H1 (cell line): ENCODE measurements at regions not wholly inside any gene's neighbourhood (a gene's known extent, or its start where the extent isn't known, plus 50 kb on each side); places are given as distances from the start of the nearest gene placed in this dataset.

Source experiments
- CTCF ChIA-PET: fragments of 300-600 bp; sonication (Branson Sonifier 250); formaldehyde crosslinking; loops from one replicate; lab custom pipeline; 2021; ENCODE audit not compliant: partially characterized antibody; lab: Charles Lee
- POLR2A ChIA-PET: fragments of 300-600 bp; sonication (Branson Sonifier 250); formaldehyde crosslinking; loops from one replicate; lab custom pipeline; 2021; ENCODE audit warnings: inconsistent platforms; ENCODE audit not compliant: partially characterized antibody; lab: Charles Lee
- DNase-seq, 2 experiments: peaks; one replicate each; pipeline versions ENCODE4 v3.0.0 to v3.0.0-alpha.2; 2010 to 2022; ENCODE audit warnings: low spot score in 2 of 2, low read depth in 1 of 2, mixed read lengths in 1 of 2
- FAIRE-seq: peaks from 2 replicates; lab custom pipeline; 2011; peaks lifted over from hg19 to GRCh38; lab: Jason Lieb, UNC
- H2AFZ ChIP-seq: 2 replicates; pipeline ENCODE4 v1.8.1; 2012; ENCODE audit warnings: low read length, inconsistent platforms
- H2AK5ac ChIP-seq: 2 replicates; pipeline ENCODE4 v1.6.1; 2013; ENCODE audit warnings: low read depth, low read length
- H2BK120ac ChIP-seq: replicated peaks from 2 replicates; pipeline ENCODE3; 2013; ENCODE audit warnings: low read depth, low read length, inconsistent platforms
- H2BK12ac ChIP-seq: 2 replicates; pipeline ENCODE4 v1.6.1; 2013; ENCODE audit warnings: low read depth, low read length
- H2BK15ac ChIP-seq: 2 replicates; pipeline ENCODE4 v1.6.1; 2013; ENCODE audit warnings: low read length
- H2BK20ac ChIP-seq: 2 replicates; pipeline ENCODE4 v1.6.1; 2013; ENCODE audit warnings: low read length
- H2BK5ac ChIP-seq: 2 replicates; pipeline ENCODE4 v1.6.1; 2013; ENCODE audit warnings: low read depth, low read length
- H3K14ac ChIP-seq: 2 replicates; pipeline ENCODE4 v1.6.1; 2013; ENCODE audit warnings: inconsistent platforms; ENCODE audit not compliant: insufficient read length
- H3K18ac ChIP-seq: 2 replicates; pipeline ENCODE4 v1.6.1; 2013; ENCODE audit warnings: low read length; ENCODE audit errors: extremely low read depth
- H3K23ac ChIP-seq: 2 replicates; pipeline ENCODE4 v1.6.1; 2013; ENCODE audit warnings: inconsistent platforms; ENCODE audit not compliant: insufficient read length
- H3K23me2 ChIP-seq: 2 replicates; pipeline ENCODE4 v1.6.1; 2013; ENCODE audit warnings: low read depth, low read length
- H3K27ac ChIP-seq: 2 replicates; pipeline ENCODE4 v1.6.1; 2011; ENCODE audit warnings: low read depth, low read length, inconsistent platforms
- H3K27me3 ChIP-seq, 4 experiments: replicated peaks in 1 of 4; 1 replicate in 1 of 4; 2 replicates in 3 of 4; pipeline versions ENCODE4 v1.6.1 to v1.8.1; 2011 to 2013; ENCODE audit warnings: low read length in 3 of 4, mild to moderate bottlenecking in 3 of 4, inconsistent platforms in 2 of 4, mixed read lengths in 2 of 4, moderate library complexity in 1 of 4; ENCODE audit not compliant: control insufficient read depth in 3 of 4, insufficient read depth in 3 of 4; ENCODE audit errors: extremely low read depth in 1 of 4
- H3K36me3 ChIP-seq, 4 experiments: 2 replicates each; pipeline versions ENCODE4 v1.6.1 to v1.8.1; 2011 to 2013; ENCODE audit warnings: mild to moderate bottlenecking in 4 of 4, low read length in 3 of 4, moderate library complexity in 2 of 4, control low read depth in 1 of 4, inconsistent platforms in 1 of 4; ENCODE audit not compliant: insufficient read depth in 4 of 4, control insufficient read depth in 2 of 4
- H3K4ac ChIP-seq: replicated peaks from 2 replicates; pipeline ENCODE3; 2013; ENCODE audit warnings: low read length, low read depth, mixed read lengths, inconsistent platforms; ENCODE audit not compliant: insufficient read length
- H3K4me1 ChIP-seq, 4 experiments: replicated peaks in 1 of 4; 1 replicate in 1 of 4; 2 replicates in 3 of 4; pipeline versions ENCODE4 v1.6.1 to v1.8.1; 2011 to 2013; ENCODE audit warnings: low read length in 3 of 4, inconsistent platforms in 2 of 4, mixed read lengths in 1 of 4; ENCODE audit not compliant: insufficient read depth in 4 of 4, control insufficient read depth in 3 of 4
- H3K4me2 ChIP-seq, 2 experiments: 2 replicates each; pipeline versions ENCODE4 v1.6.1 to v1.8.1; 2011 to 2013; ENCODE audit warnings: low read depth in 2 of 2, low read length in 2 of 2, control low read depth in 1 of 2, inconsistent platforms in 1 of 2, mild to moderate bottlenecking in 1 of 2; ENCODE audit not compliant: insufficient read depth in 1 of 2
- H3K4me3 ChIP-seq, 4 experiments: fragments of 200-600, 300-600 bp in 1 of 4; sonication (generic), shearing (Covaris generic), sonication (Bioruptor Twin) in 1 of 4; 2 replicates each; pipeline versions ENCODE4 v1.5.1 to v1.8.1; 2011 to 2016; ENCODE audit warnings: low read length in 4 of 4, low read depth in 3 of 4, control low read depth in 2 of 4, inconsistent platforms in 2 of 4, mild to moderate bottlenecking in 2 of 4, mixed read lengths in 1 of 4, moderate library complexity in 1 of 4; ENCODE audit not compliant: insufficient read depth in 2 of 4; ENCODE audit errors: extremely low read depth in 1 of 4
- H3K56ac ChIP-seq: replicated peaks from 2 replicates; pipeline ENCODE3; 2013; ENCODE audit warnings: low read depth, mild to moderate bottlenecking, mixed read lengths, low read length, inconsistent platforms; ENCODE audit not compliant: insufficient read length
- H3K79me1 ChIP-seq: 2 replicates; pipeline ENCODE4 v1.6.1; 2013; ENCODE audit warnings: low read depth, low read length, control low read depth
- H3K79me2 ChIP-seq, 2 experiments: 2 replicates each; pipeline versions ENCODE4 v1.6.1 to v1.8.1; 2012 to 2013; ENCODE audit warnings: low read length in 2 of 2, mild to moderate bottlenecking in 2 of 2, inconsistent platforms in 1 of 2; ENCODE audit not compliant: insufficient read depth in 2 of 2, control insufficient read depth in 1 of 2
- H3K9ac ChIP-seq, 4 experiments: replicated peaks in 1 of 4; 1 replicate in 1 of 4; 2 replicates in 3 of 4; pipeline versions ENCODE4 v1.6.1 to v1.8.1; 2011 to 2013; ENCODE audit warnings: low read depth in 3 of 4, low read length in 3 of 4, control low read depth in 2 of 4, mild to moderate bottlenecking in 2 of 4, moderate library complexity in 2 of 4, inconsistent platforms in 1 of 4; ENCODE audit errors: extremely low read depth in 1 of 4
- H3K9me3 ChIP-seq, 2 experiments: 2 replicates each; pipeline versions ENCODE4 v1.6.1 to v1.8.1; 2012 to 2013; ENCODE audit warnings: mild to moderate bottlenecking in 2 of 2, moderate library complexity in 2 of 2, control low read depth in 1 of 2, inconsistent platforms in 1 of 2, low read depth in 1 of 2, low read length in 1 of 2, mixed read lengths in 1 of 2; ENCODE audit not compliant: insufficient read depth in 2 of 2
- H4K20me1 ChIP-seq, 2 experiments: replicated peaks in 1 of 2; 2 replicates each; pipeline versions ENCODE3 to v1.8.1; 2011 to 2013; ENCODE audit warnings: inconsistent platforms in 2 of 2, low read length in 2 of 2, mild to moderate bottlenecking in 1 of 2; ENCODE audit not compliant: insufficient read depth in 2 of 2, control insufficient read depth in 1 of 2
- H4K5ac ChIP-seq: 2 replicates; pipeline ENCODE4 v1.6.1; 2013; ENCODE audit warnings: low read length, low read depth, mixed read lengths, inconsistent platforms; ENCODE audit not compliant: insufficient read length
- H4K8ac ChIP-seq: 2 replicates; pipeline ENCODE4 v1.8.0; 2013; ENCODE audit warnings: mild to moderate bottlenecking, moderate library complexity, low read length, inconsistent platforms; ENCODE audit not compliant: insufficient read depth; ENCODE audit errors: extremely low read depth
- H4K91ac ChIP-seq: replicated peaks from 2 replicates; pipeline ENCODE3; 2013; ENCODE audit warnings: low read length, mixed read lengths, inconsistent platforms; ENCODE audit not compliant: insufficient read length
- CHD2 ChIP-seq: IDR thresholded peaks from 2 replicates; pipeline ENCODE4 v1.6.1; 2012; ENCODE audit warnings: low read length, improper control_type of control experiment
- EGR1 ChIP-seq: IDR thresholded peaks from 2 replicates; pipeline ENCODE4 v1.6.1; 2011; ENCODE audit warnings: low read depth, low read length, borderline replicate concordance
- EP300 ChIP-seq, 2 experiments: IDR thresholded peaks; 1 replicate in 1 of 2; 2 replicates in 1 of 2; pipeline ENCODE4 v1.6.1; 2011 to 2012; ENCODE audit warnings: low read depth in 2 of 2, low read length in 2 of 2, mild to moderate bottlenecking in 2 of 2, borderline replicate concordance in 1 of 2, inconsistent platforms in 1 of 2, moderate library complexity in 1 of 2
- KDM4A ChIP-seq: IDR thresholded peaks from one replicate; pipeline ENCODE4 v1.7.1; 2012; ENCODE audit warnings: low read depth, mild to moderate bottlenecking, moderate library complexity, low read length, inconsistent platforms; ENCODE audit not compliant: severe bottlenecking
- PHF8 ChIP-seq: fragments of 200-600 bp; sonication (generic); conservative IDR thresholded peaks from 2 replicates; pipeline ENCODE4 v1.7.1; 2012; ENCODE audit warnings: low read depth, mild to moderate bottlenecking, inconsistent platforms, low read length, moderate library complexity
- RBBP5 ChIP-seq: IDR thresholded peaks from 2 replicates; pipeline ENCODE4 v1.7.1; 2012; ENCODE audit warnings: low read depth, mild to moderate bottlenecking, inconsistent platforms, low read length, moderate library complexity, borderline replicate concordance
- RXRA ChIP-seq: IDR thresholded peaks from 2 replicates; pipeline ENCODE4 v1.6.1; 2011; ENCODE audit warnings: low read depth, mild to moderate bottlenecking, low read length, moderate library complexity; ENCODE audit not compliant: insufficient read depth
- WGBS, 2 experiments: shearing (Covaris generic) in 1 of 2; methylation state at CpG; one replicate each; pipeline versions ENCODE4 v1.1.6 to v1.1.7; 2013 to 2015; ENCODE audit warnings: low lambda C conversion rate in 2 of 2, mixed read lengths in 2 of 2, inconsistent platforms in 1 of 2, low coverage in 1 of 2, missing lambda C conversion rate in 1 of 2; ENCODE audit not compliant: insufficient replicate concordance in 2 of 2, insufficient coverage in 1 of 2, insufficient read length in 1 of 2; ENCODE audit errors: extremely low coverage in 1 of 2, missing lambda C conversion rate in 1 of 2; 5-methylcytosine and 5-hydroxymethylcytosine counted together

- WGBS, 2 experiments: 88% methylated on average over 5 of the region's 5 CpGs; no CpG with 5 or more reads in 1 of the 2 experiments
- Histone ChIP-seq H3K23me2 (peaks cover 3% of the 10 kb centered on the region; the same call in 1 of the 2 replicates), H3K18ac (no peak overlapping the region), H2AK5ac (no peak overlapping the region), H3K79me2 (no peaks in the 10 kb centered on the region), H3K56ac (no peak overlapping the region), H3K36me3 (no peaks in the 10 kb centered on the region), H2AFZ (no peak overlapping the region), H3K4me3 (no peak overlapping the region), H3K79me1 (no peaks in the 10 kb centered on the region), H3K9me3 (no peaks in the 10 kb centered on the region), H3K27ac (no peak overlapping the region), H4K8ac (no peak overlapping the region), H3K9ac (no peak overlapping the region), H3K23ac (no peak overlapping the region), H4K20me1 (no peaks in the 10 kb centered on the region), H4K91ac (no peak overlapping the region), H2BK120ac (no peak overlapping the region), H2BK15ac (no peak overlapping the region), H4K5ac (no peak overlapping the region), H2BK5ac (no peak overlapping the region), H3K4me1 (no peaks in the 10 kb centered on the region), H2BK12ac (no peak overlapping the region), H3K4ac (no peak overlapping the region), H2BK20ac (no peak overlapping the region), H3K4me2 (no peak overlapping the region), H3K27me3 (no peaks in the 10 kb centered on the region), H3K14ac (no peak overlapping the region)
- FAIRE-seq: no peak
- CTCF ChIA-PET: interaction anchor here (0.6 to 2.5 kb wide), 4 partner anchors 9 to 690 kb away, joined by 3 to 12 read pairs (median 3); no protein-coding TSS in a partner anchor
- POLR2A ChIA-PET: no interaction called here
- no peak for DNase-seq
- TF ChIP-seq RBBP5: no peak
- no peak for TF ChIP-seq EP300 (IDR thresholded peaks at IDR 0.05; ENCODE audit: borderline replicate concordance in 1 of 2, low read depth in 2 of 2, low read length in 2 of 2)
- no peak for TF ChIP-seq EGR1
- no peak for TF ChIP-seq RXRA
- TF ChIP-seq KDM4A: no peak
- TF ChIP-seq CHD2: no peak
- no peak for TF ChIP-seq PHF8
These were observed 308.5 kb downstream of the MAT2B start for GRCh38 chr5:163813900-163814299.
